OCI-LY7 (cell line): ENCODE measurements at regions not wholly inside any gene's neighbourhood (a gene's known extent, or its start where the extent isn't known, plus 50 kb on each side); places are given as distances from the start of the nearest gene placed in this dataset.

Source experiments
- BruUV-seq: library from RNA; stranded (reverse); fragments of 400-500 nt; replicated peaks from 2 replicates; lab custom pipeline; 2021; lab: Mats Ljungman, UMichigan
- CTCF ChIA-PET: fragments of 300-600 bp; sonication (Branson Sonifier 250); formaldehyde crosslinking; loops from one replicate; lab custom pipeline; 2022; ENCODE audit warnings: antibody characterized with exemption; ENCODE audit not compliant: unreplicated experiment; lab: Charles Lee
- POLR2A ChIA-PET: fragments of 300-600 bp; sonication (Branson Sonifier 250); formaldehyde crosslinking; loops from one replicate; lab custom pipeline; 2022; ENCODE audit warnings: antibody characterized with exemption; lab: Charles Lee
- DNase-seq: peaks from one replicate; pipeline ENCODE4 v3.0.0-alpha.2; 2015; ENCODE audit warnings: low spot score
- H2AFZ ChIP-seq: fragments of 200-600 bp; sonication (generic), shearing (Covaris generic); 2 replicates; pipeline ENCODE4 v1.6.1; 2014; ENCODE audit warnings: mild to moderate bottlenecking, antibody characterized with exemption, low read length, moderate library complexity
- H3K27ac ChIP-seq: fragments of 200-600 bp; sonication (generic); 2 replicates; pipeline ENCODE4 v1.5.1; 2014; ENCODE audit warnings: mixed run types, low read depth, mild to moderate bottlenecking, moderate library complexity, low read length, inconsistent platforms; ENCODE audit not compliant: poor library complexity, severe bottlenecking
- H3K36me3 ChIP-seq: fragments of 200-600 bp; sonication (generic); 2 replicates; pipeline ENCODE4 v1.6.1; 2014; ENCODE audit warnings: mild to moderate bottlenecking, antibody characterized with exemption, low read length, moderate library complexity, mixed read lengths; ENCODE audit not compliant: insufficient read depth
- H3K4me1 ChIP-seq: fragments of 200-600 bp; sonication (generic); 2 replicates; pipeline ENCODE4 v1.5.1; 2014; ENCODE audit warnings: mild to moderate bottlenecking, low read length; ENCODE audit not compliant: insufficient read depth, poor library complexity, severe bottlenecking
- H3K4me2 ChIP-seq: fragments of 200-600 bp; sonication (generic); 2 replicates; pipeline ENCODE4 v1.6.1; 2014; ENCODE audit warnings: mild to moderate bottlenecking, low read length
- H3K4me3 ChIP-seq: fragments of 200-600 bp; sonication (generic); 2 replicates; pipeline ENCODE4 v1.5.1; 2014; ENCODE audit warnings: mild to moderate bottlenecking, low read depth, low read length; ENCODE audit not compliant: poor library complexity, severe bottlenecking
- H3K79me2 ChIP-seq: fragments of 200-600 bp; sonication (generic); 2 replicates; pipeline ENCODE4 v1.6.1; 2016; ENCODE audit warnings: low read depth, mild to moderate bottlenecking, low read length, moderate library complexity, mixed read lengths; ENCODE audit not compliant: insufficient read depth
- H3K9me2 ChIP-seq: fragments of 200-600 bp; sonication (generic); 2 replicates; pipeline ENCODE4 v1.6.1; 2016; ENCODE audit warnings: mild to moderate bottlenecking, low read length, mixed read lengths; ENCODE audit not compliant: insufficient read depth
- H3K9me3 ChIP-seq: fragments of 200-600 bp; sonication (generic); 2 replicates; pipeline ENCODE4 v1.6.1; 2014; ENCODE audit warnings: mild to moderate bottlenecking, mixed run types, low read length, mixed read lengths
- H4K20me1 ChIP-seq: fragments of 200-600 bp; sonication (generic); 2 replicates; pipeline ENCODE4 v1.6.1; 2014; ENCODE audit warnings: mild to moderate bottlenecking, antibody characterized with exemption, low read length, moderate library complexity, mixed read lengths; ENCODE audit not compliant: insufficient read depth
- CTCF ChIP-seq: fragments of 200-600 bp; sonication (generic); conservative IDR thresholded peaks from 2 replicates; pipeline ENCODE4 v1.5.1; 2014; ENCODE audit warnings: mild to moderate bottlenecking, antibody characterized with exemption, low read length, moderate library complexity, mixed read lengths
- EZH2phosphoT487 ChIP-seq: fragments of 200-600 bp; sonication (generic); IDR thresholded peaks from 2 replicates; pipeline ENCODE4 v1.6.1; 2018; ENCODE audit warnings: low read depth, borderline replicate concordance, mild to moderate bottlenecking, mixed run types, antibody characterized with exemption, low read length, moderate library complexity, mixed read lengths
- intact Hi-C: fragments of 100-400 bp; cut with micrococcal nuclease; formaldehyde crosslinking; loops from one replicate; pipeline ENCODE4 v1.10.0; 2022; ENCODE audit not compliant: unreplicated experiment

GRCh38 chr10:64444163-64444562, 923.0 kb downstream of the REEP3 start:
- TF ChIP-seq EZH2phosphoT487: no peak
- TF ChIP-seq CTCF: no peak
- no peaks in the 10 kb centered on the region for H4K20me1 ChIP-seq
- H3K4me2 ChIP-seq: no peak overlapping the region
- H3K4me3 ChIP-seq: no peak overlapping the region
- ChIA-PET CTCF (no interaction called here), POLR2A (no interaction called here)
- H3K4me1 ChIP-seq: no peaks in the 10 kb centered on the region
- no peak for DNase-seq
- no peaks in the 10 kb centered on the region for H3K36me3 ChIP-seq
- intact Hi-C loops: no loop called here
- H2AFZ ChIP-seq: no peak overlapping the region
- no peak overlapping the region for H3K27ac ChIP-seq
- H3K9me2 ChIP-seq: no peaks in the 10 kb centered on the region
- no peaks in the 10 kb centered on the region for H3K9me3 ChIP-seq
- BruUV-seq: no TSS peak
- no peaks in the 10 kb centered on the region for H3K79me2 ChIP-seq

GRCh38 chr10:64444564-64444963, 923.4 kb downstream of the REEP3 start:
- no peak overlapping the region for H2AFZ ChIP-seq
- H4K20me1 ChIP-seq: no peaks in the 10 kb centered on the region
- ChIA-PET CTCF (no interaction called here), POLR2A (no interaction called here)
- DNase-seq: no peak
- intact Hi-C loops: no loop called here
- H3K9me3 ChIP-seq: no peaks in the 10 kb centered on the region
- H3K4me2 ChIP-seq: no peak overlapping the region
- no peaks in the 10 kb centered on the region for H3K9me2 ChIP-seq
- H3K36me3 ChIP-seq: no peaks in the 10 kb centered on the region
- no peaks in the 10 kb centered on the region for H3K4me1 ChIP-seq
- BruUV-seq: no TSS peak
- no peak overlapping the region for H3K4me3 ChIP-seq
- no peak overlapping the region for H3K27ac ChIP-seq
- H3K79me2 ChIP-seq: no peaks in the 10 kb centered on the region
- TF ChIP-seq CTCF: no peak
- TF ChIP-seq EZH2phosphoT487: no peak

- Histone ChIP-seq H3K9me2 (no peaks in the 10 kb centered on the region), H3K4me2 (no peak overlapping the region), H3K9me3 (no peaks in the 10 kb centered on the region), H3K27ac (no peak overlapping the region), H3K4me1 (no peaks in the 10 kb centered on the region), H3K36me3 (no peaks in the 10 kb centered on the region), H3K4me3 (no peak overlapping the region), H3K79me2 (no peaks in the 10 kb centered on the region), H4K20me1 (no peaks in the 10 kb centered on the region), H2AFZ (no peak overlapping the region)
- intact Hi-C loops: no loop called here
- ChIA-PET POLR2A (no interaction called here), CTCF (no interaction called here)
- no peak for DNase-seq
- no peak for TF ChIP-seq CTCF
- no peak for TF ChIP-seq EZH2phosphoT487
- BruUV-seq: no TSS peak
Measured at GRCh38 chr10:64449603-64450002, 928.4 kb downstream of the REEP3 start.
